Suppressor macrophage (primary cell): ENCODE measurements at regions not wholly inside any gene's neighbourhood (a gene's known extent, or its start where the extent isn't known, plus 50 kb on each side); places are given as distances from the start of the nearest gene placed in this dataset.

Experiments
- DNase-seq, 4 experiments: peaks; one replicate each; pipeline ENCODE4 v3.0.0-alpha.2; 2020 to 2022

- no peak for DNase-seq
These were observed 445.6 kb upstream of the ADAMTS5 start for GRCh38 chr21:27412530-27412929.

GRCh38 chr21:27408826-27409225, 441.9 kb upstream of the ADAMTS5 start:
- no peak for DNase-seq

- DNase-seq = no peak
These were observed 440.4 kb upstream of the ADAMTS5 start for GRCh38 chr21:27407271-27407670.

GRCh38 chr21:27406300-27407009, 439.6 kb upstream of the ADAMTS5 start:
- DNase-seq = no peak

GRCh38 chr21:27403011-27403410, 436.1 kb upstream of the ADAMTS5 start:
- DNase-seq = no peak

GRCh38 chr21:27400045-27400444, 433.2 kb upstream of the ADAMTS5 start:
- no peak for DNase-seq

- no peak for DNase-seq
These were observed 430.7 kb upstream of the ADAMTS5 start for GRCh38 chr21:27397578-27397977.

- DNase-seq = no peak
These were observed 426.8 kb upstream of the ADAMTS5 start for GRCh38 chr21:27393726-27394125.

GRCh38 chr21:27391990-27392389, 425.1 kb upstream of the ADAMTS5 start:
- DNase-seq = no peak

GRCh38 chr21:27390384-27390783, 423.5 kb upstream of the ADAMTS5 start:
- no peak for DNase-seq

- no peak for DNase-seq
These were observed 421.9 kb upstream of the ADAMTS5 start for GRCh38 chr21:27388825-27389224.

GRCh38 chr21:27382404-27382803, 415.5 kb upstream of the ADAMTS5 start:
- DNase-seq = no peak

- no peak for DNase-seq
These were observed 413.4 kb upstream of the ADAMTS5 start for GRCh38 chr21:27380303-27380702.

- DNase-seq = no peak
These were observed 412.5 kb upstream of the ADAMTS5 start for GRCh38 chr21:27379354-27379753.

GRCh38 chr21:27372381-27372780, 405.5 kb upstream of the ADAMTS5 start:
- no peak for DNase-seq

- DNase-seq = no peak
These were observed 405.1 kb upstream of the ADAMTS5 start for GRCh38 chr21:27371975-27372331.

- DNase-seq = no peak
These were observed 404.5 kb upstream of the ADAMTS5 start for GRCh38 chr21:27371115-27371974.

GRCh38 chr21:27369978-27370571, 403.2 kb upstream of the ADAMTS5 start:
- DNase-seq = no peak

GRCh38 chr21:27369234-27369633, 402.3 kb upstream of the ADAMTS5 start:
- DNase-seq = no peak

- DNase-seq = no peak
These were observed 399.9 kb upstream of the ADAMTS5 start for GRCh38 chr21:27366646-27367235.

- no peak for DNase-seq
These were observed 399.1 kb upstream of the ADAMTS5 start for GRCh38 chr21:27366036-27366435.

- no peak for DNase-seq
These were observed 398.5 kb upstream of the ADAMTS5 start for GRCh38 chr21:27365394-27365793.

- no peak for DNase-seq
These were observed 397.0 kb upstream of the ADAMTS5 start for GRCh38 chr21:27363719-27364477.
